Glutamatergic neuron (in vitro differentiated cells): ENCODE measurements at regions not wholly inside any gene's neighbourhood (a gene's known extent, or its start where the extent isn't known, plus 50 kb on each side); places are given as distances from the start of the nearest gene placed in this dataset.

Experiments used
- DNase-seq: peaks from one replicate; pipeline ENCODE4 v3.0.0; 2022
- H3K27ac Mint-ChIP-seq: one replicate; pipeline ENCODE4 v1.8.0; 2020; ENCODE audit warnings: mild to moderate bottlenecking, mixed read lengths, inconsistent platforms; ENCODE audit not compliant: unreplicated experiment
- H3K27me3 Mint-ChIP-seq: one replicate; pipeline ENCODE4 v1.8.0; 2020; ENCODE audit warnings: mild to moderate bottlenecking, moderate library complexity, mixed read lengths, inconsistent platforms; ENCODE audit not compliant: unreplicated experiment
- H3K36me3 Mint-ChIP-seq: one replicate; pipeline ENCODE4 v1.8.0; 2020; ENCODE audit warnings: mild to moderate bottlenecking, mixed read lengths, inconsistent platforms; ENCODE audit not compliant: unreplicated experiment
- H3K4me1 Mint-ChIP-seq: one replicate; pipeline ENCODE4 v1.8.0; 2020; ENCODE audit warnings: mild to moderate bottlenecking, low read depth, mixed read lengths, inconsistent platforms; ENCODE audit not compliant: unreplicated experiment
- H3K4me3 Mint-ChIP-seq: one replicate; pipeline ENCODE4 v1.8.0; 2020; ENCODE audit warnings: mild to moderate bottlenecking, mixed read lengths, inconsistent platforms; ENCODE audit not compliant: unreplicated experiment
- H3K9me3 Mint-ChIP-seq: one replicate; pipeline ENCODE4 v1.8.0; 2020; ENCODE audit warnings: mild to moderate bottlenecking, moderate library complexity, mixed read lengths, inconsistent platforms; ENCODE audit not compliant: unreplicated experiment
- TF ChIP-seq, protein P1 (sequence below): fragments of 200-600 bp; sonication (generic); IDR thresholded peaks from one replicate; pipeline ENCODE4 v1.5.0; 2021; ENCODE audit not compliant: partially characterized antibody, unreplicated experiment

DNA sequence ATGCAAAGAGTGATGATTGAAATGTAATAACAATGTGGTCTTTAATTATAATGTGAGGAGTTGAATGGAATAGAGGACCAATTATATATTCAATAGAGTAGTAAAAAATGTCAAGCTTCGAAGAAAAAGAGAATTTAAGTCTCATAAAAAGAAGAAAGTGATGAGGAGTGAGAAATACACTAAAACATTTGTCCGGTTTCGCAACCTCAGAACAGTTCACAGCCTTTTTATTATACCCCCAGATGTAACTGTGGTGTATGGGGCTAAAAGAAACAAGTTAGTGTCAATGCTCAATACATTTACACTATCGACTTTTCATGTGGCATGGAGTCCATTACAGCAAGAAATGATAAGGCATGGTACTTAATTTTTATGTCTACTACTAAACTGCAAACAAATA lies 386.5 kb upstream of the ATP11B start:
- no peak overlapping the region for H3K4me3 Mint-ChIP-seq
- no peaks in the 10 kb centered on the region for H3K9me3 Mint-ChIP-seq
- no peaks in the 10 kb centered on the region for H3K36me3 Mint-ChIP-seq
- H3K27me3 Mint-ChIP-seq, result no peaks in the 10 kb centered on the region
- no peak overlapping the region for H3K27ac Mint-ChIP-seq
- TF ChIP-seq, protein P1, sequence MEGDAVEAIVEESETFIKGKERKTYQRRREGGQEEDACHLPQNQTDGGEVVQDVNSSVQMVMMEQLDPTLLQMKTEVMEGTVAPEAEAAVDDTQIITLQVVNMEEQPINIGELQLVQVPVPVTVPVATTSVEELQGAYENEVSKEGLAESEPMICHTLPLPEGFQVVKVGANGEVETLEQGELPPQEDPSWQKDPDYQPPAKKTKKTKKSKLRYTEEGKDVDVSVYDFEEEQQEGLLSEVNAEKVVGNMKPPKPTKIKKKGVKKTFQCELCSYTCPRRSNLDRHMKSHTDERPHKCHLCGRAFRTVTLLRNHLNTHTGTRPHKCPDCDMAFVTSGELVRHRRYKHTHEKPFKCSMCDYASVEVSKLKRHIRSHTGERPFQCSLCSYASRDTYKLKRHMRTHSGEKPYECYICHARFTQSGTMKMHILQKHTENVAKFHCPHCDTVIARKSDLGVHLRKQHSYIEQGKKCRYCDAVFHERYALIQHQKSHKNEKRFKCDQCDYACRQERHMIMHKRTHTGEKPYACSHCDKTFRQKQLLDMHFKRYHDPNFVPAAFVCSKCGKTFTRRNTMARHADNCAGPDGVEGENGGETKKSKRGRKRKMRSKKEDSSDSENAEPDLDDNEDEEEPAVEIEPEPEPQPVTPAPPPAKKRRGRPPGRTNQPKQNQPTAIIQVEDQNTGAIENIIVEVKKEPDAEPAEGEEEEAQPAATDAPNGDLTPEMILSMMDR, result no peak
- no peak for DNase-seq
- no peaks in the 10 kb centered on the region for H3K4me1 Mint-ChIP-seq

DNA sequence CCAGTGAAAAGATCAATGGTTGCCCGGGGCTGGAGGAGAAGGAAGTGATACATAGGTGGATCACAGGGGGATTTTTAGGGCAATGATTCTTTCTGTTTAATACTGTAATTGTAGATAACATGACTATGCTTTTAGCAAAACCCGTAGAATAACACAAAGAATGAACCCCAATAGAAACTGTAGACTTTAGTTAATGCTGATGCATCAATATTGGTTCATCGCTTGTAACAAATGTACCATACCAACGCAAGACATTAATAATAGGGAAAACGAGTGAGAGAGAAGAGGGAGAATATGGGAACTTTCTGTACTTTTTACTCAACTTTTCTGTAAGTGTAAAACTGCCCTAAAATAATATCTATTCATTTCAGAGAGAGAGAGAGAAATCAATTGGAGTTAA lies 383.3 kb upstream of the ATP11B start:
- Mint-ChIP-seq H3K27me3 (no peaks in the 10 kb centered on the region), H3K4me3 (no peak overlapping the region), H3K27ac (no peak overlapping the region), H3K9me3 (peaks cover 3% of the 10 kb centered on the region), H3K4me1 (peaks cover 11% of the 10 kb centered on the region), H3K36me3 (no peaks in the 10 kb centered on the region)
- DNase-seq, result no peak
- TF ChIP-seq, protein P1, result no peak

DNA sequence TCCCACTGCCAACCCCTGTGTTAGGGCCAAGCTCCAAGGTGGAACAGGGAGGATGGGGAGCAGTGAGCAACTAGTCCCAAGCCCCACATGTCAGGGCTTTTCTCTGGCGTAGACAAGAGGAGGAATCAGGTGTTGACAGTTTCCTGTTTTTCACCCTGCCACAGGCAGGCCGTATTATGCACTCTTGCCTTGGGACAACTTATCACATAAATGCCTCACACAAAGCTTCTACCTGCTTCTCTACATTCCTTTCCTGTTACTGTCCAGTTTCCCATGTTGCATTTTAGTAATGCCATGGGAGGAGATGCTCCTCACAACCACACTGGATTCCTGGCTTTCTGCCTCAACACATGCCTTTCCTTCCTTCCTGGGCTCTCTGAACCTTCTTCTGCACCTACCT lies 381.2 kb upstream of the ATP11B start:
- peaks cover 11% of the 10 kb centered on the region for H3K4me1 Mint-ChIP-seq
- H3K27ac Mint-ChIP-seq, result no peak overlapping the region
- peaks cover 3% of the 10 kb centered on the region for H3K9me3 Mint-ChIP-seq
- H3K27me3 Mint-ChIP-seq, result no peaks in the 10 kb centered on the region
- H3K4me3 Mint-ChIP-seq, result no peak overlapping the region
- TF ChIP-seq, protein P1, result no peak
- no peaks in the 10 kb centered on the region for H3K36me3 Mint-ChIP-seq
- DNase-seq, result no peak

DNA sequence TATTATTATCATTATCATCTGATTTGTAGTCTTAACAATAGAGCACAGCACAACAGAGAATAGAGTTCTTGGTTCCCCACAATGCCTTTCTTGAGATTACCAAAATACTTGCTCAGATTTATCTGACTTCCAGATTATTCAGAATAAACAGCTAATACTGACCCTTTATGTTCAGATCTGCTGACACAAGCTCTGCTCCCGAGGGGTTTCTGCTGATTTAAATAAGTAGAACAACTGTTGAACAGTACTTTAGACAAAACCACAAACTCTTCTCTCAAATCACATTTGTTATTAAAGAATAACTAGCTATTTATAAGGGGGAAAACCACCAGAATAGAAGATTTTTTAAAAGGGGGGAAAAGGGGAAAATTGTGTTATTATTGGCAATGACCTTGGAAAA lies 380.2 kb upstream of the ATP11B start:
- no peak overlapping the region for H3K4me3 Mint-ChIP-seq
- no peak for DNase-seq
- no peaks in the 10 kb centered on the region for H3K36me3 Mint-ChIP-seq
- H3K4me1 Mint-ChIP-seq, result peaks cover 11% of the 10 kb centered on the region
- TF ChIP-seq, protein P1, result no peak
- no peak overlapping the region for H3K27ac Mint-ChIP-seq
- peaks cover 3% of the 10 kb centered on the region for H3K9me3 Mint-ChIP-seq
- no peaks in the 10 kb centered on the region for H3K27me3 Mint-ChIP-seq

DNA sequence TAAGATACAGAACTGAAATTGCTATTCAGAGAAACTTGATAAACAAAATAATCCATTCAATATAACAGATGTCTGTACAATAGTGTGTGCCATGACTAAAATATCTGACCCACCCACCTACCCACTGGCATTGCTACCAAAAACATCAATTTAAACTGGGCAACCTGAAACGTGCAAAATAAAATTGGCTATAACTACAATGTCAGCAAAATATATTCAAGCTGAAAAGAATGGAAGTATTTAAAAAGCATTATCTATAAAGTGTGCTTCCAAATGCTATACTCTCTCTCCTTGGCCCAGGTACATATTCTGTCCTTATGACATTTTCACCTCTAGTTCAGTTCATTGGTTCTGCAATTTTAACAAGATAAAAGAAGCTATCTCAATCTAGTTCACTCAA lies 379.6 kb upstream of the ATP11B start:
- no peaks in the 10 kb centered on the region for H3K27me3 Mint-ChIP-seq
- no peaks in the 10 kb centered on the region for H3K36me3 Mint-ChIP-seq
- H3K9me3 Mint-ChIP-seq, result peaks cover 3% of the 10 kb centered on the region
- H3K4me1 Mint-ChIP-seq, result peaks cover 11% of the 10 kb centered on the region
- TF ChIP-seq, protein P1, result no peak
- DNase-seq, result no peak
- no peak overlapping the region for H3K4me3 Mint-ChIP-seq
- no peak overlapping the region for H3K27ac Mint-ChIP-seq
